Activated CD8-positive, alpha-beta T cell treated with anti-CD3 and anti-CD28 coated beads for 36 hours (primary cell): ENCODE measurements at regions not wholly inside any gene's neighbourhood (a gene's known extent, or its start where the extent isn't known, plus 50 kb on each side); places are given as distances from the start of the nearest gene placed in this dataset.

ENCODE experiments used
- ATAC-seq: fragments of 200-7000 bp; cut with Tn5 transposase; one replicate; pipeline ENCODE4 v1.10.0; 2021; ENCODE audit warnings: mild to moderate bottlenecking, moderate library complexity
- CTCF ChIA-PET: fragments of 350-600 bp; sonication (Branson Sonifier 250); formaldehyde crosslinking; loops from one replicate; lab custom pipeline; 2021; ENCODE audit warnings: antibody characterized with exemption; lab: Charles Lee
- POLR2A ChIA-PET: fragments of 350-600 bp; sonication (Branson Sonifier 250); formaldehyde crosslinking; loops from one replicate; lab custom pipeline; 2021; ENCODE audit warnings: antibody characterized with exemption; lab: Charles Lee
- DNase-seq: peaks from one replicate; pipeline ENCODE4 v3.0.0-alpha.2; 2020
- H3K27ac Mint-ChIP-seq: one replicate; pipeline ENCODE4 v1.8.0; 2021; ENCODE audit warnings: mild to moderate bottlenecking, mixed read lengths
- H3K27me3 Mint-ChIP-seq: one replicate; pipeline ENCODE4 v1.8.0; 2021; ENCODE audit warnings: mixed read lengths
- H3K36me3 Mint-ChIP-seq: one replicate; pipeline ENCODE4 v1.8.0; 2021; ENCODE audit warnings: low read depth, mixed read lengths
- H3K4me1 Mint-ChIP-seq: one replicate; pipeline ENCODE4 v1.8.0; 2021; ENCODE audit warnings: low read depth, mixed read lengths
- H3K4me3 Mint-ChIP-seq: one replicate; pipeline ENCODE4 v1.8.0; 2021; ENCODE audit warnings: mild to moderate bottlenecking, moderate library complexity, mixed read lengths
- H3K9me3 Mint-ChIP-seq: one replicate; pipeline ENCODE4 v1.8.0; 2021; ENCODE audit warnings: mixed read lengths
- CTCF ChIP-seq: fragments of 200-600 bp; IDR thresholded peaks from one replicate; pipeline ENCODE4 v1.8.0; 2022; ENCODE audit warnings: antibody characterized with exemption, mild to moderate bottlenecking
- intact Hi-C: fragments of 100-400 bp; cut with micrococcal nuclease; formaldehyde crosslinking; loops from one replicate; pipeline ENCODE4 v1.10.0; 2022

- Mint-ChIP-seq H3K9me3 (no peaks in the 10 kb centered on the region), H3K27ac (peak overlapping the region; percentile 20), H3K4me3 (no peak overlapping the region), H3K36me3 (no peaks in the 10 kb centered on the region), H3K4me1 (no peaks in the 10 kb centered on the region), H3K27me3 (peaks cover 1% of the 10 kb centered on the region)
- no peak for ATAC-seq
- CTCF ChIA-PET: no interaction called here
- DNase-seq: peak; percentile 4
- intact Hi-C loops: no loop called here
- no peak for TF ChIP-seq CTCF
- POLR2A ChIA-PET: no interaction called here
Measured at GRCh38 chr10:128908099-128908498, 558.9 kb upstream of the MGMT start.

- no peak overlapping the region for H3K27ac Mint-ChIP-seq
- no peak overlapping the region for H3K4me3 Mint-ChIP-seq
- TF ChIP-seq CTCF: no peak
- no peaks in the 10 kb centered on the region for H3K36me3 Mint-ChIP-seq
- DNase-seq (no peak), ATAC-seq (no peak)
- ChIA-PET POLR2A (no interaction called here), CTCF (no interaction called here)
- H3K4me1 Mint-ChIP-seq: no peaks in the 10 kb centered on the region
- no peaks in the 10 kb centered on the region for H3K9me3 Mint-ChIP-seq
- intact Hi-C loops: no loop called here
- peaks cover 1% of the 10 kb centered on the region for H3K27me3 Mint-ChIP-seq
Measured at GRCh38 chr10:128908499-128908898, 558.5 kb upstream of the MGMT start.

GRCh38 chr10:128912568-128913311 is 554.3 kb upstream of the MGMT start:
- DNase-seq (no peak), ATAC-seq (no peak)
- intact Hi-C loops: no loop called here
- H3K27ac Mint-ChIP-seq: no peak overlapping the region
- no peaks in the 10 kb centered on the region for H3K4me1 Mint-ChIP-seq
- H3K27me3 Mint-ChIP-seq: no peaks in the 10 kb centered on the region
- no peak overlapping the region for H3K4me3 Mint-ChIP-seq
- H3K9me3 Mint-ChIP-seq: no peaks in the 10 kb centered on the region
- TF ChIP-seq CTCF: no peak
- POLR2A ChIA-PET: no interaction called here
- CTCF ChIA-PET: interaction anchor here (1.3 kb wide), 1 partner anchor 12 kb away, joined by 3 read pairs; no protein-coding TSS in a partner anchor
- no peaks in the 10 kb centered on the region for H3K36me3 Mint-ChIP-seq

- Mint-ChIP-seq H3K36me3 (no peaks in the 10 kb centered on the region), H3K4me3 (no peak overlapping the region), H3K27me3 (peaks cover 4% of the 10 kb centered on the region), H3K27ac (no peak overlapping the region), H3K9me3 (no peaks in the 10 kb centered on the region), H3K4me1 (no peaks in the 10 kb centered on the region)
- ChIA-PET CTCF (no interaction called here), POLR2A (no interaction called here)
- DNase-seq (no peak), ATAC-seq (no peak)
- TF ChIP-seq CTCF: no peak
- intact Hi-C loops: no loop called here
Measured at GRCh38 chr10:128914681-128915080, 552.4 kb upstream of the MGMT start.

- no peak for ATAC-seq
- Mint-ChIP-seq H3K4me1 (no peaks in the 10 kb centered on the region), H3K27me3 (peaks cover 4% of the 10 kb centered on the region), H3K27ac (no peak overlapping the region), H3K36me3 (no peaks in the 10 kb centered on the region), H3K9me3 (no peaks in the 10 kb centered on the region), H3K4me3 (no peak overlapping the region)
- CTCF ChIA-PET: no interaction called here
- POLR2A ChIA-PET: no interaction called here
- intact Hi-C loops: no loop called here
- DNase-seq: no peak
- no peak for TF ChIP-seq CTCF
Measured at GRCh38 chr10:128915630-128916029, 551.4 kb upstream of the MGMT start.
